Esophagus squamous epithelium (tissue), 4 donors: ENCODE measurements at regions not wholly inside any gene's neighbourhood (a gene's known extent, or its start where the extent isn't known, plus 50 kb on each side); places are given as distances from the start of the nearest gene placed in this dataset.

Source experiments
- CTCF ChIP-seq, 6 experiments: fragments of 450-650 bp in 4 of 6; fragments of 200-600 bp in 2 of 6; sonication (generic) in 2 of 6; IDR thresholded peaks; one replicate each; pipeline ENCODE4 v1.5.1; 2016 to 2019; ENCODE audit warnings: antibody characterized with exemption in 6 of 6, mild to moderate bottlenecking in 4 of 6, moderate library complexity in 4 of 6
- POLR2A ChIP-seq, 4 donors: fragments of 450-650 bp; IDR thresholded peaks; one replicate each; pipeline ENCODE4 v1.6.1; 2017; ENCODE audit warnings: antibody characterized with exemption in 4 of 4, mild to moderate bottlenecking in 4 of 4, moderate library complexity in 3 of 4

- TF ChIP-seq POLR2A (IDR thresholded peaks at IDR 0.05) (no peak), CTCF (IDR thresholded peaks at IDR 0.05) (no peak)
These were observed 213.6 kb upstream of the FTMT start for GRCh38 chr5:121638126-121638525.
